ENCODE measurements at regions not wholly inside any gene's neighbourhood (a gene's known extent, or its start where the extent isn't known, plus 50 kb on each side); places are given as distances from the start of the nearest gene placed in this dataset.

GRCh38 chr4:120630427-120630826 is 292.1 kb downstream of the PRDM5 start:
- H3K9me3 ChIP-seq (replicated peaks in 1 of 2; ENCODE audit: control insufficient read depth in 1 of 2, insufficient read depth in 1 of 2, low read length in 2 of 2): no peaks in the 10 kb centered on the region
- Mint-ChIP-seq H3K27me3 (ENCODE audit: low read depth in 3 of 3) (peaks cover 0 to 4% (median 0%) of the 10 kb centered on the region in 3 donors), H3K36me3 (no peaks in the 10 kb centered on the region), H3K4me1 (no peaks in the 10 kb centered on the region), H3K9me3 (peaks cover 0 to 4% (median 0%) of the 10 kb centered on the region in 7 donors), H3K4me3 (no peak overlapping the region), H3K27ac (no peak overlapping the region)
- intact Hi-C loops (cut with micrococcal nuclease): no loop called here
- H3K27ac ChIP-seq (ENCODE audit: low read depth in 1 of 2, low read length in 2 of 2): no peak overlapping the region
- no peak overlapping the region for H2AFZ ChIP-seq (ENCODE audit: insufficient read depth, low read depth, low read length, poor library complexity, severe bottlenecking)
- H3K4me2 ChIP-seq (replicated peaks; ENCODE audit: extremely low read depth, low read length, poor library complexity, severe bottlenecking): no peak overlapping the region
- no peak for TF ChIP-seq CTCF (IDR thresholded peaks at IDR 0.05)
- H3K4me3 ChIP-seq (replicated peaks in 1 of 3; ENCODE audit: low read depth in 2 of 3, low read length in 3 of 3): no peak overlapping the region
- WGBS (ENCODE audit: insufficient coverage): no CpG with 5 or more reads among the region's 1 CpG
- no peaks in the 10 kb centered on the region for H3K4me1 ChIP-seq (ENCODE audit: control insufficient read depth in 1 of 2, insufficient read depth in 2 of 2, low read length in 2 of 2)
- H3K79me2 ChIP-seq (ENCODE audit: insufficient read depth, low read length): no peaks in the 10 kb centered on the region
- DNase-seq: no peak
- no peaks in the 10 kb centered on the region for H4K20me1 ChIP-seq (ENCODE audit: insufficient read depth, low read length)
- no peaks in the 10 kb centered on the region for H3K36me3 ChIP-seq (replicated peaks in 1 of 2; ENCODE audit: control insufficient read depth in 1 of 2, insufficient read depth in 2 of 2, low read length in 2 of 2)
- H3K9ac ChIP-seq (ENCODE audit: insufficient read depth, low read length, poor library complexity, severe bottlenecking): no peak overlapping the region
- no peaks in the 10 kb centered on the region for H3K27me3 ChIP-seq (ENCODE audit: control insufficient read depth in 2 of 2, insufficient read depth in 2 of 2, low read length in 2 of 2)

GRCh38 chr4:120629546-120630108 is 292.9 kb downstream of the PRDM5 start:
- Mint-ChIP-seq H3K27ac (no peak overlapping the region), H3K27me3 (ENCODE audit: low read depth in 3 of 3) (peaks cover 0 to 3% (median 0%) of the 10 kb centered on the region in 3 donors), H3K4me1 (no peaks in the 10 kb centered on the region), H3K9me3 (peaks cover 0 to 5% (median 2%) of the 10 kb centered on the region in 7 donors), H3K36me3 (no peaks in the 10 kb centered on the region), H3K4me3 (no peak overlapping the region)
- Histone ChIP-seq H3K4me1 (ENCODE audit: control insufficient read depth in 1 of 2, insufficient read depth in 2 of 2, low read length in 2 of 2) (no peaks in the 10 kb centered on the region), H3K9ac (ENCODE audit: insufficient read depth, low read length, poor library complexity, severe bottlenecking) (no peak overlapping the region), H3K9me3 (replicated peaks in 1 of 2; ENCODE audit: control insufficient read depth in 1 of 2, insufficient read depth in 1 of 2, low read length in 2 of 2) (no peaks in the 10 kb centered on the region), H3K27ac (ENCODE audit: low read depth in 1 of 2, low read length in 2 of 2) (no peak overlapping the region), H3K79me2 (ENCODE audit: insufficient read depth, low read length) (no peaks in the 10 kb centered on the region), H3K4me2 (replicated peaks; ENCODE audit: extremely low read depth, low read length, poor library complexity, severe bottlenecking) (no peak overlapping the region), H3K4me3 (replicated peaks in 1 of 3; ENCODE audit: low read depth in 2 of 3, low read length in 3 of 3) (no peak overlapping the region), H2AFZ (ENCODE audit: insufficient read depth, low read depth, low read length, poor library complexity, severe bottlenecking) (no peak overlapping the region), H3K27me3 (ENCODE audit: control insufficient read depth in 2 of 2, insufficient read depth in 2 of 2, low read length in 2 of 2) (no peaks in the 10 kb centered on the region), H3K36me3 (replicated peaks in 1 of 2; ENCODE audit: control insufficient read depth in 1 of 2, insufficient read depth in 2 of 2, low read length in 2 of 2) (no peaks in the 10 kb centered on the region), H4K20me1 (ENCODE audit: insufficient read depth, low read length) (no peaks in the 10 kb centered on the region)
- no peak for DNase-seq
- intact Hi-C loops (cut with micrococcal nuclease): no loop called here
- TF ChIP-seq CTCF (IDR thresholded peaks at IDR 0.05): no peak
- WGBS (ENCODE audit: insufficient coverage): no CpG with 5 or more reads among the region's 3 CpGs
